WTC11 (cell line): ENCODE measurements at regions not wholly inside any gene's neighbourhood (a gene's known extent, or its start where the extent isn't known, plus 50 kb on each side); places are given as distances from the start of the nearest gene placed in this dataset.

Source experiments
- ATAC-seq: fragments of 200-7000 bp; cut with Tn5 transposase; 2 replicates; pipeline ENCODE4 v1.10.0; 2021; ENCODE audit warnings: mild to moderate bottlenecking, moderate library complexity
- CTCF ChIA-PET: fragments of 300-600 bp; sonication (Branson Sonifier 250); formaldehyde crosslinking; loops from one replicate; lab custom pipeline; 2021; ENCODE audit warnings: antibody characterized with exemption; lab: Charles Lee
- POLR2A ChIA-PET: fragments of 350-600 bp; sonication (Branson Sonifier 250); formaldehyde crosslinking; loops from one replicate; lab custom pipeline; 2021; ENCODE audit warnings: antibody characterized with exemption; lab: Charles Lee
- DNase-seq: peaks from one replicate; pipeline ENCODE4 v3.0.0; 2021; ENCODE audit warnings: low spot score
- H3K27ac Mint-ChIP-seq: 2 replicates; pipeline ENCODE4 v1.8.0; 2021; ENCODE audit warnings: mixed read lengths
- H3K27me3 Mint-ChIP-seq: 2 replicates; pipeline ENCODE4 v1.8.0; 2021; ENCODE audit warnings: low read depth, mild to moderate bottlenecking, moderate library complexity, mixed read lengths
- H3K36me3 Mint-ChIP-seq: 2 replicates; pipeline ENCODE4 v1.8.0; 2021; ENCODE audit warnings: mixed read lengths
- H3K4me1 Mint-ChIP-seq: 2 replicates; pipeline ENCODE4 v1.8.0; 2022; ENCODE audit warnings: mixed read lengths
- H3K4me3 Mint-ChIP-seq: 2 replicates; pipeline ENCODE4 v1.8.0; 2021; ENCODE audit warnings: mild to moderate bottlenecking, moderate library complexity, mixed read lengths
- H3K9me3 Mint-ChIP-seq: 2 replicates; pipeline ENCODE4 v1.8.0; 2021; ENCODE audit warnings: mixed read lengths
- AR ChIP-seq: fragments of 250-450 bp; sonication (Bioruptor Pico); IDR thresholded peaks from 2 replicates; pipeline ENCODE4 v1.9.0; 2021; ENCODE audit warnings: mild to moderate bottlenecking
- CBFB ChIP-seq: sonication (generic); formaldehyde crosslinking; IDR thresholded peaks from 2 replicates; pipeline ENCODE4 v1.8.1; 2022; ENCODE audit warnings: mild to moderate bottlenecking, low read depth, missing genetic modification reagents
- CDX4 ChIP-seq: fragments of 250-450 bp; sonication (Bioruptor Pico); IDR thresholded peaks from 2 replicates; pipeline ENCODE4 v1.9.0; 2021; ENCODE audit warnings: moderate library complexity, mild to moderate bottlenecking, inconsistent platforms, borderline replicate concordance
- ETV6 ChIP-seq: sonication (generic); formaldehyde crosslinking; IDR thresholded peaks from 2 replicates; pipeline ENCODE4 v1.8.1; 2022; ENCODE audit warnings: mild to moderate bottlenecking, missing genetic modification reagents
- FOXK1 ChIP-seq: sonication (generic); formaldehyde crosslinking; IDR thresholded peaks from 2 replicates; pipeline ENCODE4 v1.8.0; 2022; ENCODE audit warnings: mild to moderate bottlenecking, moderate library complexity, missing genetic modification reagents
- FOXP1 ChIP-seq: sonication (generic); formaldehyde crosslinking; IDR thresholded peaks from 2 replicates; pipeline ENCODE4 v1.8.0; 2022; ENCODE audit warnings: missing genetic modification reagents, mild to moderate bottlenecking, moderate library complexity, borderline replicate concordance
- GRHL2 ChIP-seq: fragments of 250-450 bp; sonication (Bioruptor Pico); IDR thresholded peaks from 2 replicates; pipeline ENCODE4 v1.8.0; 2022; ENCODE audit warnings: mild to moderate bottlenecking, moderate library complexity; ENCODE audit not compliant: insufficient replicate concordance, severe bottlenecking
- KAT7 ChIP-seq: sonication (generic); formaldehyde crosslinking; IDR thresholded peaks from 2 replicates; pipeline ENCODE4 v1.8.1; 2023; ENCODE audit warnings: missing genetic modification reagents, mild to moderate bottlenecking, borderline replicate concordance
- MAX ChIP-seq: sonication (generic); formaldehyde crosslinking; IDR thresholded peaks from 2 replicates; pipeline ENCODE4 v1.8.0; 2022; ENCODE audit warnings: mild to moderate bottlenecking, missing genetic modification reagents
- MYBL2 ChIP-seq: sonication (generic); formaldehyde crosslinking; IDR thresholded peaks from 2 replicates; pipeline ENCODE4 v1.8.1; 2023; ENCODE audit warnings: mild to moderate bottlenecking, moderate library complexity, missing genetic modification reagents
- NFATC4 ChIP-seq: fragments of 250-450 bp; sonication (Bioruptor Pico); IDR thresholded peaks from 2 replicates; pipeline ENCODE4 v1.9.0; 2021; ENCODE audit warnings: mild to moderate bottlenecking
- NFYB ChIP-seq: sonication (generic); formaldehyde crosslinking; conservative IDR thresholded peaks from 2 replicates; pipeline ENCODE4 v1.8.0; 2022; ENCODE audit warnings: low read depth, missing genetic modification reagents
- NR2C2 ChIP-seq: sonication (generic); formaldehyde crosslinking; IDR thresholded peaks from 2 replicates; pipeline ENCODE4 v1.8.0; 2022; ENCODE audit warnings: mild to moderate bottlenecking, missing genetic modification reagents
- NR3C1 ChIP-seq: sonication (generic); formaldehyde crosslinking; conservative IDR thresholded peaks from 2 replicates; pipeline ENCODE4 v1.8.1; 2023; ENCODE audit warnings: low read depth, mild to moderate bottlenecking, missing genetic modification reagents
- PRRX2 ChIP-seq: fragments of 250-450 bp; sonication (Bioruptor Pico); IDR thresholded peaks from 2 replicates; pipeline ENCODE4 v1.8.0; 2021; ENCODE audit warnings: mild to moderate bottlenecking
- SMAD3 ChIP-seq: sonication (generic); formaldehyde crosslinking; IDR thresholded peaks from 2 replicates; pipeline ENCODE4 v1.8.0; 2022; ENCODE audit warnings: missing genetic modification reagents, mild to moderate bottlenecking, borderline replicate concordance
- SP1 ChIP-seq: sonication (generic); formaldehyde crosslinking; conservative IDR thresholded peaks from 2 replicates; pipeline ENCODE4 v1.8.1; 2022; ENCODE audit warnings: missing genetic modification reagents
- TEAD1 ChIP-seq: sonication (generic); formaldehyde crosslinking; IDR thresholded peaks from 2 replicates; pipeline ENCODE4 v1.8.0; 2022; ENCODE audit warnings: mild to moderate bottlenecking, missing genetic modification reagents
- TEAD4 ChIP-seq: sonication (generic); formaldehyde crosslinking; IDR thresholded peaks from 2 replicates; pipeline ENCODE4 v1.8.0; 2022; ENCODE audit warnings: mild to moderate bottlenecking, missing genetic modification reagents
- TP53 ChIP-seq: sonication (generic); formaldehyde crosslinking; IDR thresholded peaks from 2 replicates; pipeline ENCODE4 v1.8.1; 2023; ENCODE audit warnings: mild to moderate bottlenecking, missing genetic modification reagents
- ZNF138 ChIP-seq: sonication (generic); formaldehyde crosslinking; conservative IDR thresholded peaks from 2 replicates; pipeline ENCODE4 v1.8.1; 2022; ENCODE audit warnings: mild to moderate bottlenecking, moderate library complexity, missing genetic modification reagents
- ZNF317 ChIP-seq: sonication (generic); formaldehyde crosslinking; IDR thresholded peaks from 2 replicates; pipeline ENCODE4 v1.8.1; 2023; ENCODE audit warnings: low read depth, mild to moderate bottlenecking, moderate library complexity, missing genetic modification reagents, borderline replicate concordance
- ZNF425 ChIP-seq: fragments of 250-450 bp; sonication (Bioruptor Pico); conservative IDR thresholded peaks from 2 replicates; pipeline ENCODE4 v1.9.0; 2021; ENCODE audit warnings: mild to moderate bottlenecking
- ZNF532 ChIP-seq: fragments of 250-450 bp; sonication (Bioruptor Pico); IDR thresholded peaks from 2 replicates; pipeline ENCODE4 v1.9.0; 2021; ENCODE audit warnings: mild to moderate bottlenecking, borderline replicate concordance

- ATAC-seq = no peak
- TF ChIP-seq FOXK1 (CRISPR knock-in tag) (no peak), NR2C2 (CRISPR knock-in tag) (no peak), ETV6 (no peak), NR3C1 (CRISPR knock-in tag) (no peak), AR (no peak), SMAD3 (CRISPR knock-in tag) (no peak), ZNF532 (no peak), MYBL2 (CRISPR knock-in tag) (no peak), NFYB (CRISPR knock-in tag) (no peak), GRHL2 (CRISPR knock-in tag) (no peak)
- ChIA-PET POLR2A (no interaction called here), CTCF (interaction anchor here (0.7 to 1.4 kb wide), 2 partner anchors 66 to 79 kb away, joined by 3 to 5 read pairs; no protein-coding TSS in a partner anchor)
- no peak for DNase-seq
- H3K36me3 Mint-ChIP-seq = no peaks in the 10 kb centered on the region
- H3K27me3 Mint-ChIP-seq = peaks cover 2% of the 10 kb centered on the region; the same call in 1 of the 2 replicates
- H3K9me3 Mint-ChIP-seq = peaks cover 7% of the 10 kb centered on the region
- no peak overlapping the region for H3K4me3 Mint-ChIP-seq
- peaks cover 9% of the 10 kb centered on the region for H3K4me1 Mint-ChIP-seq
- H3K27ac Mint-ChIP-seq = no peak overlapping the region
Measured at GRCh38 chr14:30349520-30349919, 209.4 kb upstream of the G2E3 start.

- no peak for ATAC-seq
- peaks cover 17% of the 10 kb centered on the region for H3K4me1 Mint-ChIP-seq
- no peaks in the 10 kb centered on the region for H3K27me3 Mint-ChIP-seq
- ChIA-PET POLR2A (no interaction called here), CTCF (interaction anchor here (0.7 kb wide), 1 partner anchor 21 kb away, joined by 4 read pairs; no protein-coding TSS in a partner anchor)
- no peak for DNase-seq
- H3K9me3 Mint-ChIP-seq = peaks cover under 1% of the 10 kb centered on the region
- no peak overlapping the region for H3K27ac Mint-ChIP-seq
- H3K4me3 Mint-ChIP-seq = no peak overlapping the region
- peaks cover under 1% of the 10 kb centered on the region for H3K36me3 Mint-ChIP-seq
- TF ChIP-seq MAX (CRISPR knock-in tag) = no peak
- TF ChIP-seq TEAD4 (CRISPR knock-in tag) = no peak
- TF ChIP-seq PRRX2 (CRISPR knock-in tag) = no peak
- TF ChIP-seq NFATC4 (CRISPR knock-in tag) = no peak
- TF ChIP-seq FOXP1 (CRISPR knock-in tag) = no peak
- no peak for TF ChIP-seq CBFB (CRISPR knock-in tag)
- no peak for TF ChIP-seq NR3C1 (CRISPR knock-in tag)
- no peak for TF ChIP-seq SP1 (CRISPR knock-in tag)
- TF ChIP-seq ZNF138 = no peak
- no peak for TF ChIP-seq KAT7 (CRISPR knock-in tag)
- TF ChIP-seq ZNF317 (CRISPR knock-in tag) = no peak
- no peak for TF ChIP-seq MYBL2 (CRISPR knock-in tag)
- TF ChIP-seq TP53 (CRISPR knock-in tag) = no peak
- TF ChIP-seq TEAD1 (CRISPR knock-in tag) = no peak
- TF ChIP-seq ZNF425 (CRISPR knock-in tag) = no peak
- TF ChIP-seq CDX4 (CRISPR knock-in tag) = no peak
Measured at GRCh38 chr14:30354439-30354838, 204.5 kb upstream of the G2E3 start.
